ENCODE measurements at regions not wholly inside any gene's neighbourhood (a gene's known extent, or its start where the extent isn't known, plus 50 kb on each side); places are given as distances from the start of the nearest gene placed in this dataset.

GRCh38 chr1:218066332-218066731 lies 218.8 kb upstream of the RRP15 start (continued):
- TF ChIP-seq CHD7 (IDR thresholded peaks at IDR 0.05; ENCODE audit: insufficient replicate concordance, low read length): no peak
- TF ChIP-seq BACH1 (IDR thresholded peaks at IDR 0.05; ENCODE audit: low read length): no peak
- TF ChIP-seq NANOG (IDR thresholded peaks at IDR 0.05; ENCODE audit: insufficient read depth, low read depth, low read length, poor library complexity, severe bottlenecking): no peak
- no peak for TF ChIP-seq POU5F1 (IDR thresholded peaks at IDR 0.05; ENCODE audit: low read depth, low read length)
- no peak for TF ChIP-seq TBP (IDR thresholded peaks at IDR 0.05; ENCODE audit: low read depth, low read length)
- no peak for TF ChIP-seq SP2 (IDR thresholded peaks at IDR 0.05; ENCODE audit: low read length)
- no peak for TF ChIP-seq CBX5 (IDR thresholded peaks at IDR 0.05; ENCODE audit: low read depth, low read length)
- TF ChIP-seq KDM4A (IDR thresholded peaks at IDR 0.05; ENCODE audit: low read depth, low read length, severe bottlenecking): no peak
- TF ChIP-seq, protein P1, sequence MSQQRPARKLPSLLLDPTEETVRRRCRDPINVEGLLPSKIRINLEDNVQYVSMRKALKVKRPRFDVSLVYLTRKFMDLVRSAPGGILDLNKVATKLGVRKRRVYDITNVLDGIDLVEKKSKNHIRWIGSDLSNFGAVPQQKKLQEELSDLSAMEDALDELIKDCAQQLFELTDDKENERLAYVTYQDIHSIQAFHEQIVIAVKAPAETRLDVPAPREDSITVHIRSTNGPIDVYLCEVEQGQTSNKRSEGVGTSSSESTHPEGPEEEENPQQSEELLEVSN (IDR thresholded peaks at IDR 0.05): no peak
- TF ChIP-seq TAF7 (optimal IDR thresholded peaks at IDR 0.05; ENCODE audit: borderline replicate concordance, low read depth, low read length): no peak
- no peak for TF ChIP-seq EZH2 (IDR thresholded peaks at IDR 0.05; ENCODE audit: low read depth, low read length, severe bottlenecking)
- TF ChIP-seq POLR2A (IDR thresholded peaks at IDR 0.05; ENCODE audit: control extremely low read depth in 1 of 2, low read depth in 2 of 2, low read length in 2 of 2): no peak
